Neural progenitor cell (in vitro differentiated cells): ENCODE measurements at regions not wholly inside any gene's neighbourhood (a gene's known extent, or its start where the extent isn't known, plus 50 kb on each side); places are given as distances from the start of the nearest gene placed in this dataset.

Experiments used
- CTCF ChIP-seq: fragments of 200-600 bp; sonication (generic); IDR thresholded peaks from 2 replicates; pipeline ENCODE4 v1.5.1; 2017; ENCODE audit warnings: antibody characterized with exemption, mild to moderate bottlenecking
- EZH2 ChIP-seq: fragments of 200-600 bp; sonication (generic); IDR thresholded peaks from 2 replicates; pipeline ENCODE4 v1.6.1; 2017; ENCODE audit warnings: antibody characterized with exemption, mild to moderate bottlenecking, moderate library complexity
- EZH2phosphoT487 ChIP-seq: fragments of 200-600 bp; sonication (generic); IDR thresholded peaks from 2 replicates; pipeline ENCODE4 v1.6.1; 2017; ENCODE audit warnings: antibody characterized with exemption

DNA sequence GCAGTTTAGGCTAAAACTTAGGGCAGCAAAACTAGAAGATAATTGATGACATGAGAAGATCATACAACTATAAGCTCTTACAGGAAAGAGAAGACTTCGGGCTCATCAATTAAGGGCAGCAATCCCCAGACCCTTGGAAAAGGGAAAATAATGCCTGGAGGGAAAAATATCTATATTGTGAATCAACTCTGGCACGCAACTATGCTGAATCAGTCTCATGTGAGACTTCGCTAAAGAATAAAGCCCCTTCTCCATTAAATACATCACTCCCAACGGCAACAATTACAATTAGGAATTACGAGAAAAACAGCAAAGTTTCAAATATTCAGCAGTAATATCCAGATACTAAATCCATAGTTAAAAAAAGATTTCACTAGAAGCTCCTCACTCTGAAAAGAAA, 2016.8 kb upstream of the IGFBP7 start:
- TF ChIP-seq EZH2phosphoT487 = no peak
- TF ChIP-seq CTCF = no peak
- no peak for TF ChIP-seq EZH2
